ENCODE measurements at regions not wholly inside any gene's neighbourhood (a gene's known extent, or its start where the extent isn't known, plus 50 kb on each side); places are given as distances from the start of the nearest gene placed in this dataset.

- no peaks in the 10 kb centered on the region for H3K27me3 ChIP-seq (ENCODE audit: insufficient read depth, poor library complexity, severe bottlenecking)
- H3K4me3 ChIP-seq (replicated peaks; ENCODE audit: insufficient read depth, low read length), result no peak overlapping the region
- TF ChIP-seq GABPA (IDR thresholded peaks at IDR 0.05; ENCODE audit: low read depth) (no peak), SPI1 (IDR thresholded peaks at IDR 0.05; ENCODE audit: borderline replicate concordance, low read depth) (no peak), REST (IDR thresholded peaks at IDR 0.05; ENCODE audit: insufficient replicate concordance, low read depth) (no peak), CTCF (IDR thresholded peaks at IDR 0.05; ENCODE audit: insufficient read depth, low read length) (no peak), POLR2AphosphoS5 (IDR thresholded peaks at IDR 0.05; ENCODE audit: low read depth) (no peak)
- no peak for DNase-seq (ENCODE audit: low read depth in 1 of 2, low spot score in 1 of 2)
- H3K27ac ChIP-seq (replicated peaks), result no peak overlapping the region
These were observed 955.9 kb downstream of the TBC1D22A start for GRCh38 chr22:47718337-47718736.

GRCh38 chr22:47716890-47717615 is 954.6 kb downstream of the TBC1D22A start:
- DNase-seq (ENCODE audit: low read depth in 1 of 2, low spot score in 1 of 2), result no peak
- Histone ChIP-seq H3K4me3 (replicated peaks; ENCODE audit: insufficient read depth, low read length) (no peak overlapping the region), H3K27ac (replicated peaks) (no peak overlapping the region), H3K27me3 (ENCODE audit: insufficient read depth, poor library complexity, severe bottlenecking) (no peaks in the 10 kb centered on the region)
- TF ChIP-seq GABPA (IDR thresholded peaks at IDR 0.05; ENCODE audit: low read depth) (no peak), CTCF (IDR thresholded peaks at IDR 0.05; ENCODE audit: insufficient read depth, low read length) (no peak), SPI1 (IDR thresholded peaks at IDR 0.05; ENCODE audit: borderline replicate concordance, low read depth) (no peak), REST (IDR thresholded peaks at IDR 0.05; ENCODE audit: insufficient replicate concordance, low read depth) (no peak), POLR2AphosphoS5 (IDR thresholded peaks at IDR 0.05; ENCODE audit: low read depth) (no peak)

GRCh38 chr22:47715866-47716578 is 953.6 kb downstream of the TBC1D22A start:
- Histone ChIP-seq H3K27me3 (ENCODE audit: insufficient read depth, poor library complexity, severe bottlenecking) (no peaks in the 10 kb centered on the region), H3K4me3 (replicated peaks; ENCODE audit: insufficient read depth, low read length) (no peak overlapping the region), H3K27ac (replicated peaks) (no peak overlapping the region)
- TF ChIP-seq CTCF (IDR thresholded peaks at IDR 0.05; ENCODE audit: insufficient read depth, low read length), result no peak
- TF ChIP-seq SPI1 (IDR thresholded peaks at IDR 0.05; ENCODE audit: borderline replicate concordance, low read depth), result no peak
- no peak for TF ChIP-seq REST (IDR thresholded peaks at IDR 0.05; ENCODE audit: insufficient replicate concordance, low read depth)
- no peak for TF ChIP-seq POLR2AphosphoS5 (IDR thresholded peaks at IDR 0.05; ENCODE audit: low read depth)
- no peak for TF ChIP-seq GABPA (IDR thresholded peaks at IDR 0.05; ENCODE audit: low read depth)
- no peak for DNase-seq (ENCODE audit: low read depth in 1 of 2, low spot score in 1 of 2)

All from HL-60 (cell line).